ENCODE measurements at regions not wholly inside any gene's neighbourhood (a gene's known extent, or its start where the extent isn't known, plus 50 kb on each side); places are given as distances from the start of the nearest gene placed in this dataset.
A peak's percentile ranks its signal among the peaks of the same experiment; 100 is the strongest.

GRCh38 chr15:95021816-95022215, 790.5 kb downstream of the MCTP2 start:
- Mint-ChIP-seq H3K36me3 (ENCODE audit: unreplicated experiment) (no peaks in the 10 kb centered on the region), H3K4me3 (ENCODE audit: unreplicated experiment) (no peak overlapping the region), H3K4me1 (ENCODE audit: low read depth, unreplicated experiment) (peaks cover 2% of the 10 kb centered on the region), H3K27me3 (ENCODE audit: unreplicated experiment) (no peaks in the 10 kb centered on the region), H3K27ac (ENCODE audit: unreplicated experiment) (no peak overlapping the region), H3K9me3 (ENCODE audit: unreplicated experiment) (no peaks in the 10 kb centered on the region)
- no peak for DNase-seq
- no peak for TF ChIP-seq CTCF (IDR thresholded peaks at IDR 0.05; ENCODE audit: partially characterized antibody, unreplicated experiment)

GRCh38 chr15:95024351-95024750, 793.0 kb downstream of the MCTP2 start:
- H3K27me3 Mint-ChIP-seq (ENCODE audit: unreplicated experiment) = no peaks in the 10 kb centered on the region
- peak; percentile 38 for TF ChIP-seq CTCF (IDR thresholded peaks at IDR 0.05; ENCODE audit: partially characterized antibody, unreplicated experiment)
- no peaks in the 10 kb centered on the region for H3K4me1 Mint-ChIP-seq (ENCODE audit: low read depth, unreplicated experiment)
- H3K4me3 Mint-ChIP-seq (ENCODE audit: unreplicated experiment) = no peak overlapping the region
- no peaks in the 10 kb centered on the region for H3K9me3 Mint-ChIP-seq (ENCODE audit: unreplicated experiment)
- no peaks in the 10 kb centered on the region for H3K36me3 Mint-ChIP-seq (ENCODE audit: unreplicated experiment)
- H3K27ac Mint-ChIP-seq (ENCODE audit: unreplicated experiment) = no peak overlapping the region
- no peak for DNase-seq

GRCh38 chr15:95025924-95026728, 794.8 kb downstream of the MCTP2 start:
- H3K4me1 Mint-ChIP-seq (ENCODE audit: low read depth, unreplicated experiment) = no peaks in the 10 kb centered on the region
- DNase-seq = peak; percentile 70
- no peak overlapping the region for H3K27ac Mint-ChIP-seq (ENCODE audit: unreplicated experiment)
- TF ChIP-seq CTCF (IDR thresholded peaks at IDR 0.05; ENCODE audit: partially characterized antibody, unreplicated experiment) = peak; percentile 61
- no peak overlapping the region for H3K4me3 Mint-ChIP-seq (ENCODE audit: unreplicated experiment)
- no peaks in the 10 kb centered on the region for H3K9me3 Mint-ChIP-seq (ENCODE audit: unreplicated experiment)
- H3K27me3 Mint-ChIP-seq (ENCODE audit: unreplicated experiment) = no peaks in the 10 kb centered on the region
- no peaks in the 10 kb centered on the region for H3K36me3 Mint-ChIP-seq (ENCODE audit: unreplicated experiment)

- H3K4me3 Mint-ChIP-seq (ENCODE audit: unreplicated experiment) = no peak overlapping the region
- no peak overlapping the region for H3K27ac Mint-ChIP-seq (ENCODE audit: unreplicated experiment)
- no peak for DNase-seq
- no peaks in the 10 kb centered on the region for H3K27me3 Mint-ChIP-seq (ENCODE audit: unreplicated experiment)
- no peaks in the 10 kb centered on the region for H3K4me1 Mint-ChIP-seq (ENCODE audit: low read depth, unreplicated experiment)
- TF ChIP-seq CTCF (IDR thresholded peaks at IDR 0.05; ENCODE audit: partially characterized antibody, unreplicated experiment) = no peak
- no peaks in the 10 kb centered on the region for H3K9me3 Mint-ChIP-seq (ENCODE audit: unreplicated experiment)
- H3K36me3 Mint-ChIP-seq (ENCODE audit: unreplicated experiment) = no peaks in the 10 kb centered on the region
These were observed 796.6 kb downstream of the MCTP2 start for GRCh38 chr15:95027981-95028380.

GRCh38 chr15:95032156-95032555, 800.8 kb downstream of the MCTP2 start:
- Mint-ChIP-seq H3K4me3 (ENCODE audit: unreplicated experiment) (no peak overlapping the region), H3K27me3 (ENCODE audit: unreplicated experiment) (no peaks in the 10 kb centered on the region), H3K9me3 (ENCODE audit: unreplicated experiment) (no peaks in the 10 kb centered on the region), H3K36me3 (ENCODE audit: unreplicated experiment) (no peaks in the 10 kb centered on the region), H3K4me1 (ENCODE audit: low read depth, unreplicated experiment) (no peaks in the 10 kb centered on the region), H3K27ac (ENCODE audit: unreplicated experiment) (no peak overlapping the region)
- DNase-seq = no peak
- TF ChIP-seq CTCF (IDR thresholded peaks at IDR 0.05; ENCODE audit: partially characterized antibody, unreplicated experiment) = no peak

Measured in glutamatergic neuron (in vitro differentiated cells).